MM.1S (cell line): ENCODE measurements at regions not wholly inside any gene's neighbourhood (a gene's known extent, or its start where the extent isn't known, plus 50 kb on each side); places are given as distances from the start of the nearest gene placed in this dataset.

ENCODE experiments used
- EZH2 ChIP-seq: fragments of 300-600 bp; sonication (generic); optimal IDR thresholded peaks from 2 replicates; pipeline ENCODE3; 2017; ENCODE audit warnings: low read depth, mild to moderate bottlenecking, antibody characterized with exemption, low read length, mixed read lengths
- EZH2phosphoT487 ChIP-seq: fragments of 300-600 bp; sonication (generic); IDR thresholded peaks from 2 replicates; pipeline ENCODE4 v1.6.1; 2018; ENCODE audit warnings: antibody characterized with exemption, low read length
- TF ChIP-seq, protein P1 (sequence below): fragments of 300-600 bp; sonication (generic); IDR thresholded peaks from 2 replicates; pipeline ENCODE4 v1.5.1; 2016; ENCODE audit warnings: antibody characterized with exemption, low read length, mixed read lengths

DNA sequence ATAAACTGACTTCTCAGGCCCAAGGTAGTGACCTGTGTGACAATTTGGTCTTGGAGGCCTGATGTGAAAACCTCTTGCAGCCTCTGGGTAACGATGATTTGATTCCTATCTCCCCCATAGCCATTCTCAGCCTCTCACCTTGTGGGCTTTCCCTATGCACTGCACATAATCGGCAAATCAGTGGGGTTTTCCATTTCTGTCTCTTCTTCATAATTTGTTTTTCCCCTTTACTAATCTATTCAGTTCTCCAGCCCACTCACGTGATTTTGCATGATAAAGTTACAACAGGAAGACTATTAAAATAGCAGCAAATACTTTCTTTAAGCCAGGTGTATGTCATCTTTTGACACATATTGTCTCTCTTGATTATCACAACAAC lies 893.7 kb downstream of the TFAP2A start:
- TF ChIP-seq, protein P1, sequence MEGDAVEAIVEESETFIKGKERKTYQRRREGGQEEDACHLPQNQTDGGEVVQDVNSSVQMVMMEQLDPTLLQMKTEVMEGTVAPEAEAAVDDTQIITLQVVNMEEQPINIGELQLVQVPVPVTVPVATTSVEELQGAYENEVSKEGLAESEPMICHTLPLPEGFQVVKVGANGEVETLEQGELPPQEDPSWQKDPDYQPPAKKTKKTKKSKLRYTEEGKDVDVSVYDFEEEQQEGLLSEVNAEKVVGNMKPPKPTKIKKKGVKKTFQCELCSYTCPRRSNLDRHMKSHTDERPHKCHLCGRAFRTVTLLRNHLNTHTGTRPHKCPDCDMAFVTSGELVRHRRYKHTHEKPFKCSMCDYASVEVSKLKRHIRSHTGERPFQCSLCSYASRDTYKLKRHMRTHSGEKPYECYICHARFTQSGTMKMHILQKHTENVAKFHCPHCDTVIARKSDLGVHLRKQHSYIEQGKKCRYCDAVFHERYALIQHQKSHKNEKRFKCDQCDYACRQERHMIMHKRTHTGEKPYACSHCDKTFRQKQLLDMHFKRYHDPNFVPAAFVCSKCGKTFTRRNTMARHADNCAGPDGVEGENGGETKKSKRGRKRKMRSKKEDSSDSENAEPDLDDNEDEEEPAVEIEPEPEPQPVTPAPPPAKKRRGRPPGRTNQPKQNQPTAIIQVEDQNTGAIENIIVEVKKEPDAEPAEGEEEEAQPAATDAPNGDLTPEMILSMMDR = no peak
- TF ChIP-seq EZH2 (no peak), EZH2phosphoT487 (no peak)
